K562 (cell line): ENCODE measurements at regions not wholly inside any gene's neighbourhood (a gene's known extent, or its start where the extent isn't known, plus 50 kb on each side); places are given as distances from the start of the nearest gene placed in this dataset.

Experiments used
- ATAC-seq: fragments of 200-7000 bp; cut with Tn5 transposase; 3 replicates; pipeline ENCODE4 v1.9.1; 2020; ENCODE audit warnings: moderate library complexity
- BruUV-seq: library from RNA; stranded (reverse); fragments of 400-500 nt; replicated peaks from 2 replicates; lab custom pipeline; 2021; lab: Mats Ljungman, UMichigan
- CTCF ChIA-PET: fragments of 300-600 bp; formaldehyde crosslinking; extraction: SDS; loops from one replicate; lab custom pipeline; 2021; ENCODE audit warnings: low intra/inter-chr PET ratio; lab: Yijun Ruan, JAX
- POLR2A ChIA-PET: fragments of 300-600, 350-650 bp; sonication (Branson Sonifier 250); formaldehyde crosslinking; extraction: SDS; loops from one replicate; lab custom pipeline; 2021; ENCODE audit warnings: antibody characterized with exemption, inconsistent platforms; lab: Yijun Ruan, JAX
- DNase-seq, 4 experiments: peaks; one replicate each; pipeline versions ENCODE4 v3.0.0 to v3.0.0-alpha.2; 2011 to 2018; ENCODE audit warnings: low spot score in 3 of 4, mixed read lengths in 3 of 4; ENCODE audit errors: extremely low read depth in 1 of 4
- FAIRE-seq: peaks from 2 replicates; lab custom pipeline; 2011; peaks lifted over from hg19 to GRCh38; lab: Jason Lieb, UNC
- H2AFZ ChIP-seq: 2 replicates; pipeline ENCODE4 v1.6.0; 2011; ENCODE audit warnings: low read depth, low read length, control low read depth, inconsistent platforms
- H3K27ac ChIP-seq: fragments of 200-600 bp; 3 replicates; pipeline ENCODE4 v1.8.0; 2011; ENCODE audit warnings: low read depth, mild to moderate bottlenecking, control low read depth, inconsistent platforms, low read length, moderate library complexity, mixed read lengths; ENCODE audit errors: extremely low read depth
- H3K27me3 ChIP-seq, 2 experiments: fragments of 300-600 bp in 1 of 2; 2 replicates in 1 of 2; 3 replicates in 1 of 2; pipeline versions ENCODE4 v1.6.0 to v1.8.0; 2011; ENCODE audit warnings: inconsistent platforms in 2 of 2, low read length in 2 of 2, mild to moderate bottlenecking in 1 of 2, mixed read lengths in 1 of 2, moderate library complexity in 1 of 2; ENCODE audit not compliant: control insufficient read depth in 2 of 2, insufficient read depth in 2 of 2
- H3K36me3 ChIP-seq: fragments of 300-600 bp; 3 replicates; pipeline ENCODE4 v1.8.0; 2011; ENCODE audit warnings: mild to moderate bottlenecking, low read length, inconsistent platforms; ENCODE audit not compliant: control insufficient read depth, insufficient read depth
- H3K4me1 ChIP-seq, 2 experiments: fragments of 200-600 bp in 1 of 2; replicated peaks in 1 of 2; 2 replicates in 1 of 2; 3 replicates in 1 of 2; pipeline versions ENCODE4 v1.5.1 to v1.8.0; 2011; ENCODE audit warnings: inconsistent platforms in 2 of 2, low read length in 2 of 2, mild to moderate bottlenecking in 1 of 2, mixed read lengths in 1 of 2, moderate library complexity in 1 of 2; ENCODE audit not compliant: control insufficient read depth in 2 of 2, insufficient read depth in 2 of 2
- H3K4me2 ChIP-seq: 2 replicates; pipeline ENCODE4 v1.6.1; 2011; ENCODE audit warnings: low read length, control low read depth, inconsistent platforms, mixed read lengths; ENCODE audit not compliant: insufficient read depth
- H3K4me3 ChIP-seq: fragments of 200-600 bp; sonication (generic), shearing (Covaris generic); 2 replicates; pipeline ENCODE4 v1.5.1; 2016; ENCODE audit warnings: control low read depth, inconsistent platforms
- H3K79me2 ChIP-seq: fragments of 200-600 bp; 3 replicates; pipeline ENCODE4 v1.8.0; 2011; ENCODE audit warnings: low read length, inconsistent platforms; ENCODE audit not compliant: control insufficient read depth, insufficient read depth
- H3K9ac ChIP-seq, 2 experiments: 2 replicates each; pipeline versions ENCODE4 v1.6.0 to v1.6.1; 2011; ENCODE audit warnings: low read depth in 2 of 2, low read length in 2 of 2, control low read depth in 1 of 2, inconsistent platforms in 1 of 2, mild to moderate bottlenecking in 1 of 2, mixed read lengths in 1 of 2; ENCODE audit not compliant: insufficient read depth in 1 of 2
- H3K9me1 ChIP-seq: one replicate; pipeline ENCODE4 v1.6.0; 2011; ENCODE audit warnings: inconsistent platforms, mild to moderate bottlenecking, low read length, moderate library complexity; ENCODE audit not compliant: control insufficient read depth, insufficient read depth
- H3K9me3 ChIP-seq: replicated peaks from 2 replicates; pipeline ENCODE4 v1.5.1; 2011; ENCODE audit warnings: low read depth, low read length, inconsistent platforms; ENCODE audit not compliant: control insufficient read depth, insufficient read depth
- H4K20me1 ChIP-seq: replicated peaks from 2 replicates; pipeline ENCODE4 v1.6.1; 2011; ENCODE audit warnings: low read length, inconsistent platforms, mixed read lengths; ENCODE audit not compliant: control insufficient read depth, insufficient read depth
- ARID1B ChIP-seq: fragments of 450-650 bp; IDR thresholded peaks from 2 replicates; pipeline ENCODE4 v1.6.1; 2016; ENCODE audit warnings: antibody characterized with exemption, mild to moderate bottlenecking, inconsistent platforms
- C11orf30 ChIP-seq: fragments of 450-650 bp; IDR thresholded peaks from 2 replicates; pipeline ENCODE4 v1.6.1; 2016; ENCODE audit warnings: low read depth, mild to moderate bottlenecking
- CTBP1 ChIP-seq: fragments of 450-650 bp; IDR thresholded peaks from 2 replicates; pipeline ENCODE4 v1.6.1; 2016; ENCODE audit warnings: borderline replicate concordance
- DPF2 ChIP-seq: fragments of 450-650 bp; IDR thresholded peaks from 2 replicates; pipeline ENCODE4 v1.6.1; 2016
- EP300 ChIP-seq: IDR thresholded peaks from 2 replicates; pipeline ENCODE4 v1.6.1; 2012; ENCODE audit warnings: low read length, improper control_type of control experiment
- GABPA ChIP-seq: fragments of 200-800 bp; sonication (Bioruptor generic); conservative IDR thresholded peaks from 2 replicates; pipeline ENCODE4 v1.6.1; 2016; ENCODE audit warnings: low read depth, missing genetic modification characterization, missing compliant biosample characterization
- GATA2 ChIP-seq: sonication (generic); formaldehyde crosslinking; IDR thresholded peaks from 2 replicates; pipeline ENCODE4 v1.4.0; 2020; ENCODE audit warnings: mild to moderate bottlenecking, missing genetic modification reagents
- MAFF ChIP-seq: IDR thresholded peaks from 2 replicates; pipeline ENCODE4 v1.6.1; 2012; ENCODE audit warnings: low read length, improper control_type of control experiment
- MAFK ChIP-seq: IDR thresholded peaks from 2 replicates; pipeline ENCODE4 v1.6.1; 2011; ENCODE audit warnings: low read length, improper control_type of control experiment
- MEIS2 ChIP-seq: fragments of 450-650 bp; IDR thresholded peaks from 2 replicates; pipeline ENCODE4 v1.6.1; 2014; ENCODE audit warnings: mild to moderate bottlenecking; ENCODE audit not compliant: partially characterized antibody
- MYNN ChIP-seq, 2 experiments: sonication (generic); formaldehyde crosslinking in 1 of 2; IDR thresholded peaks; 2 replicates each; pipeline versions ENCODE4 v1.5.0 to v1.6.1; 2016 to 2020; ENCODE audit warnings: antibody characterized with exemption in 1 of 2, missing genetic modification reagents in 1 of 2
- NCOR1 ChIP-seq: fragments of 450-650 bp; IDR thresholded peaks from 2 replicates; pipeline ENCODE4 v1.6.1; 2016; ENCODE audit warnings: mild to moderate bottlenecking, moderate library complexity
- RB1 ChIP-seq: fragments of 450-650 bp; IDR thresholded peaks from 2 replicates; pipeline ENCODE4 v1.6.1; 2017; ENCODE audit warnings: low read depth, mild to moderate bottlenecking
- ZNF174 ChIP-seq: fragments of 250-450 bp; sonication (Bioruptor Pico); IDR thresholded peaks from 2 replicates; pipeline ENCODE4 v1.4.0; 2020; ENCODE audit warnings: mild to moderate bottlenecking
- ZNF384 ChIP-seq: IDR thresholded peaks from 2 replicates; pipeline ENCODE4 v1.6.1; 2012; ENCODE audit warnings: low read depth, low read length, improper control_type of control experiment
- WGBS: fragments of 100-300 bp; shearing (Covaris generic); methylation state at CpG from one replicate; pipeline ENCODE4 v1.1.6; 2016; ENCODE audit warnings: low coverage, mixed read lengths; ENCODE audit not compliant: insufficient coverage; ENCODE audit errors: missing lambda C conversion rate; 5-methylcytosine and 5-hydroxymethylcytosine counted together
- in situ Hi-C: fragments of 300-500 bp; cut with MboI; formaldehyde crosslinking; loops from 4 replicates; pipeline ENCODE4 v1.15.0; 2018; ENCODE audit warnings: inconsistent platforms, mixed read lengths
- intact Hi-C: fragments of 100-400 bp; cut with micrococcal nuclease; formaldehyde crosslinking; loops from 2 replicates; pipeline ENCODE4 v1.14.2; 2022
- TF ChIP-seq, protein P1 (sequence below): fragments of 450-650 bp; IDR thresholded peaks from 2 replicates; pipeline ENCODE4 v1.6.1; 2017; ENCODE audit warnings: antibody characterized with exemption, mild to moderate bottlenecking

- peak overlapping the region; percentile 35 for H3K4me2 ChIP-seq
- DNase-seq = peak; percentile 59 to 77 (median 64)
- H2AFZ ChIP-seq = no peak overlapping the region
- no peak overlapping the region for H3K4me3 ChIP-seq
- intact Hi-C loops = no loop called here
- ChIA-PET POLR2A (interaction anchor here (0.6 to 1.9 kb wide), 7 partner anchors 11 to 150 kb away, joined by 3 to 5 read pairs (median 3); no protein-coding TSS in a partner anchor), CTCF (no interaction called here)
- H3K9ac ChIP-seq = no peak overlapping the region; a peak in 1 of 4 replicates
- peak; percentile 89 for FAIRE-seq
- in situ Hi-C loops = no loop called here
- H3K9me3 ChIP-seq = no peaks in the 10 kb centered on the region
- H3K79me2 ChIP-seq = no peaks in the 10 kb centered on the region
- no TSS peak for BruUV-seq
- no peaks in the 10 kb centered on the region for H4K20me1 ChIP-seq
- no peaks in the 10 kb centered on the region for H3K9me1 ChIP-seq
- no peak overlapping the region; the same call in 2 of the 3 replicates for H3K27ac ChIP-seq
- peak; percentile 64 for ATAC-seq
- H3K4me1 ChIP-seq = peaks cover 8 to 46% of the 10 kb centered on the region in 2 experiments; a peak in 4 of 5 replicates
- 3% methylated on average over 4 of the region's 4 CpGs for WGBS
- H3K27me3 ChIP-seq = no peaks in the 10 kb centered on the region
- no peaks in the 10 kb centered on the region for H3K36me3 ChIP-seq
- TF ChIP-seq ZNF174 (CRISPR knock-in tag) (no peak), NCOR1 (0 out of 2 replicates have a peak, but pooled peaks have one; percentile 9), CTBP1 (peak; percentile 48; the same call in 1 of the 2 replicates), MAFF (peak; percentile 49; the same call in 1 of the 2 replicates), EP300 (peak; percentile 55; the same call in 1 of the 2 replicates), MAFK (peak; percentile 64), MEIS2 (peak; percentile 100), RB1 (0 out of 2 replicates have a peak, but pooled peaks have one; percentile 28), MYNN (IDR thresholded peaks at IDR 0.05) (peak; percentile 31; the same call in 1 of the 2 replicates), MYNN (CRISPR knock-in tag; IDR thresholded peaks at IDR 0.05) (no peak), ZNF384 (peak; percentile 61; the same call in 1 of the 2 replicates), C11orf30 (peak; percentile 47; the same call in 1 of the 2 replicates), ARID1B (peak; percentile 88), GATA2 (CRISPR knock-in tag) (peak; percentile 29; the same call in 1 of the 2 replicates), DPF2 (peak; percentile 93), GABPA (no peak)
- TF ChIP-seq, protein P1, sequence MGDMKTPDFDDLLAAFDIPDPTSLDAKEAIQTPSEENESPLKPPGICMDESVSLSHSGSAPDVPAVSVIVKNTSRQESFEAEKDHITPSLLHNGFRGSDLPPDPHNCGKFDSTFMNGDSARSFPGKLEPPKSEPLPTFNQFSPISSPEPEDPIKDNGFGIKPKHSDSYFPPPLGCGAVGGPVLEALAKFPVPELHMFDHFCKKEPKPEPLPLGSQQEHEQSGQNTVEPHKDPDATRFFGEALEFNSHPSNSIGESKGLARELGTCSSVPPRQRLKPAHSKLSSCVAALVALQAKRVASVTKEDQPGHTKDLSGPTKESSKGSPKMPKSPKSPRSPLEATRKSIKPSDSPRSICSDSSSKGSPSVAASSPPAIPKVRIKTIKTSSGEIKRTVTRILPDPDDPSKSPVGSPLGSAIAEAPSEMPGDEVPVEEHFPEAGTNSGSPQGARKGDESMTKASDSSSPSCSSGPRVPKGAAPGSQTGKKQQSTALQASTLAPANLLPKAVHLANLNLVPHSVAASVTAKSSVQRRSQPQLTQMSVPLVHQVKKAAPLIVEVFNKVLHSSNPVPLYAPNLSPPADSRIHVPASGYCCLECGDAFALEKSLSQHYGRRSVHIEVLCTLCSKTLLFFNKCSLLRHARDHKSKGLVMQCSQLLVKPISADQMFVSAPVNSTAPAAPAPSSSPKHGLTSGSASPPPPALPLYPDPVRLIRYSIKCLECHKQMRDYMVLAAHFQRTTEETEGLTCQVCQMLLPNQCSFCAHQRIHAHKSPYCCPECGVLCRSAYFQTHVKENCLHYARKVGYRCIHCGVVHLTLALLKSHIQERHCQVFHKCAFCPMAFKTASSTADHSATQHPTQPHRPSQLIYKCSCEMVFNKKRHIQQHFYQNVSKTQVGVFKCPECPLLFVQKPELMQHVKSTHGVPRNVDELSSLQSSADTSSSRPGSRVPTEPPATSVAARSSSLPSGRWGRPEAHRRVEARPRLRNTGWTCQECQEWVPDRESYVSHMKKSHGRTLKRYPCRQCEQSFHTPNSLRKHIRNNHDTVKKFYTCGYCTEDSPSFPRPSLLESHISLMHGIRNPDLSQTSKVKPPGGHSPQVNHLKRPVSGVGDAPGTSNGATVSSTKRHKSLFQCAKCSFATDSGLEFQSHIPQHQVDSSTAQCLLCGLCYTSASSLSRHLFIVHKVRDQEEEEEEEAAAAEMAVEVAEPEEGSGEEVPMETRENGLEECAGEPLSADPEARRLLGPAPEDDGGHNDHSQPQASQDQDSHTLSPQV = peak; percentile 27; the same call in 1 of the 2 replicates
Observed at GRCh38 chr17:33942414-33942813, 312.7 kb upstream of the CCL2 start.
